ENCODE measurements at regions not wholly inside any gene's neighbourhood (a gene's known extent, or its start where the extent isn't known, plus 50 kb on each side); places are given as distances from the start of the nearest gene placed in this dataset.

DNA sequence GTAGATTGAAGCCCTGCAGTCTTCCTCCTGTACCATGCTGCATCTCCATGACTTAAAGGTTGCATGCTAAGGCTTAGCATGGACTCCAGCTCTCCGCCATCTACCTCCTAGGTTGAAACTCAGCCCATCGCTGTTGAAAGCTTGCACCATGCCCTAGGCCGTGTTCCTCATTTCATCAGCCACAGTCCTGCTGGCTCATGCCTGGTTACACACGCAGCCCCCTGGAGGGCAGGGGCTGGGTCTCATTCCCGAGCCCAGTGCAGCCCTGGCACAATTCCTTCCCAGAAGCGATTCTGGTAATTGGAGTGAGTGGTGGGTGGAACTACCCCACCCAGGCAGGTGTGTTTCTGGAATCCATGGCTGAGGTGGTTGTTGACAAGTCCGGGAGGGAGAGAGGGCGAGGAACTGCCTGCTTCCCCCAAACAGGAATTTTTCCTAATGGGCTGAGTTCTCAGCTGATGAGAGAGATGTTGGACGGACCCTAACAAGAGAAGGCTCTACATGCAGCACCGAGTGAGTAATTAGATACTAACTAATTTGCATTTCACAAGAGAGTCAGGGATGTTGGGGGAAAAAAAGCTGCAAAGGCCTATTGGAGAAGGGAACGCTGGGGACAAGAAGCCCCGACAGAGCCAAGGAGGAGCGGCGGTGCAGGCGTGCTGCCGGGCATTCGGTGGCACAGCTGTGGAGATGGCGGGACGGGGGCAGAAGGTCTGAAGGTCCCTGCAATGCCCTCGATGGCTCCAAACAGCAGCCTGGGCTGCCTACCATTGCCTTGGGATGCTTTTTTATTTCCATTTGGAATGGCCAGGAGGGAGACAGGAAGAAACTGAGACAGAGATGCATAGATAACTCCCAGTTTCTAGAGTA is 92.3 kb upstream of the TLE3 start:
- CTCF ChIA-PET (ENCODE audit: unreplicated experiment), result no interaction called here
- POLR2A ChIA-PET, result no interaction called here

GRCh38 chr15:70188286-70188685 is 90.6 kb upstream of the TLE3 start:
- Histone ChIP-seq H3K27ac (ENCODE audit: low read depth, low read length, poor library complexity, severe bottlenecking) (no peak overlapping the region), H3K4me1 (ENCODE audit: insufficient read depth, low read length, poor library complexity, severe bottlenecking) (no peaks in the 10 kb centered on the region), H3K4me3 (ENCODE audit: low read depth, low read length, poor library complexity, severe bottlenecking) (no peak overlapping the region), H3K9me3 (ENCODE audit: low read length) (no peaks in the 10 kb centered on the region), H2AFZ (ENCODE audit: low read length) (no peak overlapping the region), H3K36me3 (ENCODE audit: insufficient read depth, low read length) (no peaks in the 10 kb centered on the region), H3K4me2 (ENCODE audit: low read length) (no peak overlapping the region), H4K20me1 (ENCODE audit: insufficient read depth, low read length) (no peaks in the 10 kb centered on the region), H3K9me2 (ENCODE audit: insufficient read depth, low read length) (no peaks in the 10 kb centered on the region), H3K79me2 (ENCODE audit: insufficient read depth, low read depth, low read length) (no peaks in the 10 kb centered on the region)
- POLR2A ChIA-PET, result no interaction called here
- intact Hi-C loops (cut with micrococcal nuclease; ENCODE audit: unreplicated experiment), result no loop called here
- TF ChIP-seq, protein P1, sequence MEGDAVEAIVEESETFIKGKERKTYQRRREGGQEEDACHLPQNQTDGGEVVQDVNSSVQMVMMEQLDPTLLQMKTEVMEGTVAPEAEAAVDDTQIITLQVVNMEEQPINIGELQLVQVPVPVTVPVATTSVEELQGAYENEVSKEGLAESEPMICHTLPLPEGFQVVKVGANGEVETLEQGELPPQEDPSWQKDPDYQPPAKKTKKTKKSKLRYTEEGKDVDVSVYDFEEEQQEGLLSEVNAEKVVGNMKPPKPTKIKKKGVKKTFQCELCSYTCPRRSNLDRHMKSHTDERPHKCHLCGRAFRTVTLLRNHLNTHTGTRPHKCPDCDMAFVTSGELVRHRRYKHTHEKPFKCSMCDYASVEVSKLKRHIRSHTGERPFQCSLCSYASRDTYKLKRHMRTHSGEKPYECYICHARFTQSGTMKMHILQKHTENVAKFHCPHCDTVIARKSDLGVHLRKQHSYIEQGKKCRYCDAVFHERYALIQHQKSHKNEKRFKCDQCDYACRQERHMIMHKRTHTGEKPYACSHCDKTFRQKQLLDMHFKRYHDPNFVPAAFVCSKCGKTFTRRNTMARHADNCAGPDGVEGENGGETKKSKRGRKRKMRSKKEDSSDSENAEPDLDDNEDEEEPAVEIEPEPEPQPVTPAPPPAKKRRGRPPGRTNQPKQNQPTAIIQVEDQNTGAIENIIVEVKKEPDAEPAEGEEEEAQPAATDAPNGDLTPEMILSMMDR (conservative IDR thresholded peaks at IDR 0.05; ENCODE audit: low read length), result no peak
- TF ChIP-seq EZH2phosphoT487 (IDR thresholded peaks at IDR 0.05; ENCODE audit: borderline replicate concordance, low read depth, low read length), result no peak
- CTCF ChIA-PET (ENCODE audit: unreplicated experiment), result no interaction called here
- DNase-seq (ENCODE audit: low spot score), result no peak
- no TSS peak for BruUV-seq (replicated peaks)

More for the DNA sequence above, 92.3 kb upstream of the TLE3 start:
- Histone ChIP-seq H3K4me3 (ENCODE audit: low read depth, low read length, poor library complexity, severe bottlenecking) (no peak overlapping the region), H3K4me2 (ENCODE audit: low read length) (no peak overlapping the region), H2AFZ (ENCODE audit: low read length) (no peak overlapping the region), H3K9me3 (ENCODE audit: low read length) (no peaks in the 10 kb centered on the region), H4K20me1 (ENCODE audit: insufficient read depth, low read length) (no peaks in the 10 kb centered on the region), H3K27ac (ENCODE audit: low read depth, low read length, poor library complexity, severe bottlenecking) (no peak overlapping the region), H3K4me1 (ENCODE audit: insufficient read depth, low read length, poor library complexity, severe bottlenecking) (no peaks in the 10 kb centered on the region), H3K9me2 (ENCODE audit: insufficient read depth, low read length) (no peaks in the 10 kb centered on the region), H3K79me2 (ENCODE audit: insufficient read depth, low read depth, low read length) (no peaks in the 10 kb centered on the region), H3K36me3 (ENCODE audit: insufficient read depth, low read length) (no peaks in the 10 kb centered on the region)
- no peak for DNase-seq (ENCODE audit: low spot score)
- no TSS peak for BruUV-seq (replicated peaks)
- TF ChIP-seq, protein P1 (conservative IDR thresholded peaks at IDR 0.05; ENCODE audit: low read length), result no peak
- no peak for TF ChIP-seq EZH2phosphoT487 (IDR thresholded peaks at IDR 0.05; ENCODE audit: borderline replicate concordance, low read depth, low read length)
- intact Hi-C loops (cut with micrococcal nuclease; ENCODE audit: unreplicated experiment), result no loop called here

DNA sequence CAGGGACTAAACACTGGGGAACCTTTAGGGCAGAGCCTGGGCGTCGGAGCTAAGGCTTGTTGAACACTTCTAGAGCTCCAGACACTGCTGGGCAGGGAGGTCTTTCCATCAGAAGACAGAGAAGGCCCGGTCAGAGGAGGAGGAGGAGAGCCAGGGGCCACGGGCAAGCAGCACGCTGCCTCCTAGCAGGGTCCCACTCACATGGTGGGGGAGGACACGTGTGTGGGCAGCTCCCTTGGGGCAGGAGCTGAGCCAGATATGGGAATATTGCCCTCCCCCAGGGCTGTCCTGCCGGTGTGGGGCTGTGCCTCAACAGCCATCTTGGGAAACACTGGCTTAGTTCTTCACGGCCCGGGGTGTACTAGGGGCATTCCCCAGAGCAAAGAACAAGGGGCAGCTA is 89.6 kb upstream of the TLE3 start:
- TF ChIP-seq, protein P1 (conservative IDR thresholded peaks at IDR 0.05; ENCODE audit: low read length), result no peak
- no peak for TF ChIP-seq EZH2phosphoT487 (IDR thresholded peaks at IDR 0.05; ENCODE audit: borderline replicate concordance, low read depth, low read length)
- DNase-seq (ENCODE audit: low spot score), result no peak
- no peak overlapping the region for H3K27ac ChIP-seq (ENCODE audit: low read depth, low read length, poor library complexity, severe bottlenecking)
- BruUV-seq (replicated peaks), result no TSS peak
- H3K79me2 ChIP-seq (ENCODE audit: insufficient read depth, low read depth, low read length), result no peaks in the 10 kb centered on the region
- no peak overlapping the region for H3K4me2 ChIP-seq (ENCODE audit: low read length)
- no peak overlapping the region for H2AFZ ChIP-seq (ENCODE audit: low read length)
- POLR2A ChIA-PET, result no interaction called here
- H3K4me3 ChIP-seq (ENCODE audit: low read depth, low read length, poor library complexity, severe bottlenecking), result no peak overlapping the region
- intact Hi-C loops (cut with micrococcal nuclease; ENCODE audit: unreplicated experiment), result no loop called here
- no peaks in the 10 kb centered on the region for H3K9me3 ChIP-seq (ENCODE audit: low read length)
- H3K4me1 ChIP-seq (ENCODE audit: insufficient read depth, low read length, poor library complexity, severe bottlenecking), result no peaks in the 10 kb centered on the region
- H3K9me2 ChIP-seq (ENCODE audit: insufficient read depth, low read length), result no peaks in the 10 kb centered on the region
- CTCF ChIA-PET (ENCODE audit: unreplicated experiment), result no interaction called here
- H3K36me3 ChIP-seq (ENCODE audit: insufficient read depth, low read length), result no peaks in the 10 kb centered on the region
- H4K20me1 ChIP-seq (ENCODE audit: insufficient read depth, low read length), result no peaks in the 10 kb centered on the region

Measured in OCI-LY7 (cell line).